GM12891 (cell line): ENCODE measurements at regions not wholly inside any gene's neighbourhood (a gene's known extent, or its start where the extent isn't known, plus 50 kb on each side); places are given as distances from the start of the nearest gene placed in this dataset.

Experiments
- DNase-seq: peaks from one replicate; pipeline ENCODE4 v3.0.0; 2011; ENCODE audit warnings: low spot score; ENCODE audit not compliant: insufficient read length
- FAIRE-seq: peaks from 2 replicates; lab custom pipeline; 2011; peaks lifted over from hg19 to GRCh38; lab: Jason Lieb, UNC
- PAX5 ChIP-seq: IDR thresholded peaks from 2 replicates; pipeline ENCODE4 v1.6.1; 2011; ENCODE audit warnings: low read length, moderate library complexity, mild to moderate bottlenecking; ENCODE audit not compliant: insufficient read depth, severe bottlenecking
- POLR2A ChIP-seq: IDR thresholded peaks from 2 replicates; pipeline ENCODE4 v1.6.1; 2011; ENCODE audit warnings: low read depth, low read length, control low read depth
- POLR2AphosphoS5 ChIP-seq: IDR thresholded peaks from 2 replicates; pipeline ENCODE4 v1.6.1; 2011; ENCODE audit warnings: low read depth, low read length, control low read depth
- POU2F2 ChIP-seq: IDR thresholded peaks from 2 replicates; pipeline ENCODE4 v1.6.1; 2011; ENCODE audit warnings: low read depth, mild to moderate bottlenecking, control low read depth, low read length, moderate library complexity
- SPI1 ChIP-seq: IDR thresholded peaks from 2 replicates; pipeline ENCODE4 v1.6.1; 2011; ENCODE audit warnings: low read depth, low read length, control low read depth
- TAF1 ChIP-seq: IDR thresholded peaks from 2 replicates; pipeline ENCODE4 v1.6.1; 2011; ENCODE audit warnings: low read depth, low read length, control low read depth

- TF ChIP-seq POU2F2: no peak
- no peak for TF ChIP-seq POLR2AphosphoS5
- no peak for TF ChIP-seq POLR2A
- TF ChIP-seq PAX5: no peak
- no peak for TF ChIP-seq TAF1
- no peak for TF ChIP-seq SPI1
- FAIRE-seq (no peak), DNase-seq (no peak)
Measured at GRCh38 chr4:106614441-106614840, 245.9 kb upstream of the GIMD1 start.

- no peak for TF ChIP-seq POLR2A
- no peak for TF ChIP-seq PAX5
- TF ChIP-seq POU2F2: no peak
- no peak for TF ChIP-seq TAF1
- TF ChIP-seq SPI1: no peak
- TF ChIP-seq POLR2AphosphoS5: no peak
- DNase-seq (no peak), FAIRE-seq (no peak)
Measured at GRCh38 chr4:106609917-106610316, 241.3 kb upstream of the GIMD1 start.

GRCh38 chr4:106607558-106607957 lies 239.0 kb upstream of the GIMD1 start:
- TF ChIP-seq POU2F2 (no peak), POLR2A (no peak), TAF1 (no peak), PAX5 (no peak), POLR2AphosphoS5 (no peak), SPI1 (no peak)

GRCh38 chr4:106604319-106605051 lies 235.9 kb upstream of the GIMD1 start:
- DNase-seq (no peak), FAIRE-seq (no peak)
- TF ChIP-seq SPI1 (no peak), PAX5 (no peak), TAF1 (no peak), POLR2A (no peak), POU2F2 (no peak), POLR2AphosphoS5 (no peak)

More at GRCh38 chr4:106607558-106607957, 239.0 kb upstream of the GIMD1 start:
- FAIRE-seq (no peak), DNase-seq (no peak)

GRCh38 chr4:106603471-106603870 lies 234.9 kb upstream of the GIMD1 start:
- TF ChIP-seq TAF1 (no peak), POLR2A (no peak), SPI1 (no peak), PAX5 (no peak), POLR2AphosphoS5 (no peak), POU2F2 (no peak)
- DNase-seq (no peak), FAIRE-seq (no peak)

- DNase-seq: no peak
- TF ChIP-seq POU2F2 (no peak), POLR2A (no peak), SPI1 (no peak), POLR2AphosphoS5 (no peak), PAX5 (no peak), TAF1 (no peak)
- no peak for FAIRE-seq
Measured at GRCh38 chr4:106602711-106603110, 234.1 kb upstream of the GIMD1 start.

- TF ChIP-seq TAF1 (no peak), SPI1 (no peak), POU2F2 (no peak), POLR2A (no peak), POLR2AphosphoS5 (no peak), PAX5 (no peak)
- no peak for FAIRE-seq
- DNase-seq: no peak
Measured at GRCh38 chr4:106601519-106601918, 232.9 kb upstream of the GIMD1 start.

GRCh38 chr4:106595906-106596305 lies 227.3 kb upstream of the GIMD1 start:
- no peak for TF ChIP-seq POU2F2
- TF ChIP-seq POLR2A: no peak
- no peak for TF ChIP-seq SPI1
- no peak for TF ChIP-seq POLR2AphosphoS5
- TF ChIP-seq TAF1: no peak
- TF ChIP-seq PAX5: no peak
- FAIRE-seq: no peak
- no peak for DNase-seq

- FAIRE-seq (no peak), DNase-seq (no peak)
- no peak for TF ChIP-seq PAX5
- no peak for TF ChIP-seq SPI1
- no peak for TF ChIP-seq POU2F2
- TF ChIP-seq POLR2A: no peak
- no peak for TF ChIP-seq TAF1
- no peak for TF ChIP-seq POLR2AphosphoS5
Measured at GRCh38 chr4:106594291-106594952, 225.8 kb upstream of the GIMD1 start.
